Activated CD8-positive, alpha-beta memory T cell treated with anti-CD3 and anti-CD28 coated beads, Interleukin-2, amount 50 U/mL, for 24 hours (primary cell): ENCODE measurements at regions not wholly inside any gene's neighbourhood (a gene's known extent, or its start where the extent isn't known, plus 50 kb on each side); places are given as distances from the start of the nearest gene placed in this dataset.
A peak's percentile ranks its signal among the peaks of the same experiment; 100 is the strongest.

Source experiments
- DNase-seq: peaks from one replicate; pipeline ENCODE4 v3.0.0-alpha.2; 2020; ENCODE audit errors: extremely low read depth

DNA sequence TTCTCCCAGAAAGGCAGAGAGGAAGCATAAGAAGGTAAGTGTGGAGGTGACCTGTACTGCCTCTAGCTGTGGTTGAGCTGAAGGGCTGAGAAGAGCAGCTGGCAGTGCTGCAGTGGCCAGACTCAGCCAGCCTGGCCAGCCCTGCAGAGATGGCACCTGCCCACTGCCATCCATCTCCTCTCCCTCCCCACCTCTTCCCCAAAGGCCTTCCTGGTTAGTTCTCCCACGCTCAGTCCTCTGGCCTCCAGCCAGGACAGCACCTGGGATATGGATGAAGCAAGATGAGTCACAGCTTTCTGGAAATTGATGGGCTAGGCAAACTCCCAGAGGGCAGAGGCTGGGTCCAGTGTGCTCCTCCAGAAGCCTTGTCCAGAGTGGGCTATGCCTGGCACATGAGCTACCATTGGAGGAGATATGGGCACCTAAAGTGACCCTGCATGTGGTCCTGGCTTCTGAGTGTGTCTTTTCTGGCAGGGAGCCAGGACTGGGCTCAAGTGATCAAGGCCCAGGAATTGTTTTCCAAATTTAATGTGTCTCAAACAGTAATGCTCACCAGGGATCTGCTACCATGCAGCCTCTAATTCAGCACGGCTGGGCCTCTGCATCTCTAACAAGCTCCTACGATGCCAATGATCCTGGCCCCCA, 81.0 kb upstream of the CACUL1 start:
- no peak for DNase-seq

DNA sequence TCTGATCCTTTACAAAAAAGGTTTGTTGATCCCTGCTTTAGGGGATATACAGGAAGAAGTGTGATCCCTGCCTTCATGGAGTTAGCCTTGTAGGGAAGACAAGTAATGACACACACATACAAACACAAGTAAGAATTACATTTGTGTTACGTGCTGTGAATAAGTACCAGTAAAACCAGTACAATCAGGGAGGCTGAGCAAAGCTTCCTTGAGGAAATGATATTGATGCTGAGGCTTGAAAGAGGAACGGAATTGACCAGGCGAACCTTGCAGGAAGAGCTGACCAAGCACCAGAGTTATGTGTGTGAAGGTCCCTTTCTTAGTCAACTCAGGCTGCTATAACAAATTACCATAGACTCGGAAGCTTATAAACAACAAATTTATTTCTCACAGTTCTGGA, 83.6 kb upstream of the CACUL1 start:
- no peak for DNase-seq

DNA sequence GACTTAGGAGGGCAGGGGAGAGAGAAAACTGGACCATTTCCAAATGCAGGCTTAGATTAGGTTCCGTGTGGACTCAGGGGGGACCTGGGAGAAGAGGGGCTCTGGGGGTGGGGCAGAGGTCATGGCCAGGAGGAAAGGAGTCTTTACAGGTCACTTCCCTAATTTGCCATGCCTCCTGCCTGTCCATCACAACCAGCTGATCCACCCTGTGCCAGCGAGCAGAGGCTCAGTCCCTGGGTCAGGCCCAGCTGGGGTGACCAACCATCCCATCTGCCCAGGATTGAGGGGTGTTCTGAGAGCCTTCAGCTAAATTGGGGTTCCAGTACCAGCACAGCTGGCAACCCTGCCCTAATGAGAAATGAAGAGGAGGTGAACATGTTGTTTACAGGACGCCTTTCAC, 84.6 kb upstream of the CACUL1 start:
- DNase-seq, result no peak

DNA sequence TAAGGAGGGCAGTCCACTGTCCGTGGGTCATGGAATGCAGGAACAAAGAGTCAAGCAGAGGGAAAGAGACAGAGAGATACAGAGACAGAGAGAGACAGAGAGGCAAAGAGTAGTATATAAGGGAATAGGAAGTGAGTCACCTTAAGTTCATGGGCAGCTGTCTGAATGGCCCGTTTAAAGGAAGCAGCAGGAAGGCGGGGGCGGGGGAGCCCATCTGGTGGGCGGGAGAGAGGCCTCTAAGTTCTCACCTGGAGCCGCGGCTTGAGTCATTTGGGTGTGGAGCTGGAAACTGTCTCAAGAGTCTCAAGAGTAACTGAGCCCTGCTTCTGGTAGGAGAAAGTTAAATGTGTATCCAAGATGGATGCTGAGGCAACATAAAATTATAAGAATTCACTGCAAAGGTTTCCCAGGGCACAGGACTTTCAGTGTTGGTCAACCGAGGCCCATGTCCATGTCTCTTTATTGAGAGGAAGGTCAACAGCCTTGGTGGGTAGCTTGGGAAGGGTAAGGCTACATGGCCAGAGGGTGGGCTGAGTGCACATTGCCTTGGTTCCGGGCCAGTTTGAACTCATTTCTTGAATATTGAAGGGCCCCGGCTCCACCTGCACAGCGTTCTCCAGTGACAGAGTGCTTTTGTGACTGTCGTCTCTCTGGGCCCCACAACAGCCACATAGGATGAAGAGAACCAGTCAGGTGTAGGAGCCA, 85.5 kb upstream of the CACUL1 start:
- no peak for DNase-seq

- no peak for DNase-seq
Observed at GRCh38 chr10:118840776-118841468, 86.2 kb upstream of the CACUL1 start.

GRCh38 chr10:118841881-118842605, 87.3 kb upstream of the CACUL1 start:
- no peak for DNase-seq

GRCh38 chr10:118842843-118843624, 88.3 kb upstream of the CACUL1 start:
- DNase-seq, result no peak

DNA sequence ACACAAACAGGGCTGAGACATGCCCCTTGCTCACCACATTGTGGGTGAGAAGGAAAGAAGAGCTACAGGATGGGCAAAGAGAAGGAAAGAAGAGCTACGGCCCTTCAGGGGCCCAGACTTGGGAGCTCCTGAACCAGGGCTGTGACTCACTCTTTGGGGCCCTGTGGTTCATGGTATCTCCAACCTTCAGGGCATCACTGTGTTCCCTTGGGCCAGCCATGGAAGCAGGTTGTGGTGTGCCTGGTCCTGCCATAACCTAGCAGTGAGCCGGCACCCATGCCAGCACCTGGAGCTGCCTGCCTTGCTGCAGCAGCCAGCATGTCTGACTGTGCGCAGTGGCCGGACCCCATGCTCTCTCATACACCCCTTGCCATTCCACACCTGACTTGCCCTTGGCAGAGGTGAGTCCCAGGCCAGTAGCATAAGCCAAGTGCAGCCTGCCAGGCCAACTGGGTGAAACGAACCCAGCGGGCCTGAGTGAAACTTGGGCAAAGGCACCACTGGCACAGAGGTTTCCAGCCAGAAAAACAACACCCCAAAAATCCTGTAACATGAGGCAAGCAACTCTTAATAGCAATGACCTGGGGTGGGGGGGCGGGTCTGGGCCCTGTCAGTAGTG, 89.0 kb upstream of the CACUL1 start:
- DNase-seq, result no peak

DNA sequence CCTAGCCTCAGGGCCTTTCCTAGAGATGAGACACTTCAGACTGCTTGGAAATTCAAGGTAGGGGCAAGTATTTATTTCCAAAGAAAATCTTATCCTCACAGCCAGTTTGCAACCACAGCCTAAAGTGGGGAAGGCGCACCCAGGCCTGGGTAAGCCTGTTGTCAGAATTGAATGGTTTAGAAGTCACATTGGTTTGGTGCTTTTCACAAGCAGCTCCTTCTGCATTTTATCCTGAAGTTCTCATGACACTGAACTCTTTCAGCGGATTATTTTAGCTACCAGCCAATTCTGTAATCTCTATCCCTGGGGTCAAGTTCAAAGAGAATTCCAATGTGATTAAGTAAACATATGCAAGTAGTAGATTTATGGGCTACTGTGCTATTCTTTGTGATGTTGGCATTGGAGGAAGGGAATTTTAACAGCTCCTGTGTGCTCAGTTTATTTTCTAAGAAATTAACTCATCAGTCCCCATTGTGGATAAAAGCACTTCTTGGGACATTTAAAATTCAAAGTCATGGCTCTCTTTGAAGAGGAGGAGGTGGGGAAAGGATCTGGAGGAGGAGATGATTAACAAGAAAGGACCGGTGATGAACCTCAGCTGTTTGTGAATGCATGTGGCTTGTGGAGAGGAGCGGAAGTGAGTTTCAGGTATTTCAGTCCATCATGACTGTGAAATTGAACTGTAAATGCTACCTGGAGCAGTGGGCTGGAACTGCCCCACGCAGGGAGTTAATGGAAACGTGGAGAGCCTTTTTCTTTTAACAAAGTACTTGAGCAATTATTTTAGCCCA, 90.2 kb upstream of the CACUL1 start:
- no peak for DNase-seq

DNA sequence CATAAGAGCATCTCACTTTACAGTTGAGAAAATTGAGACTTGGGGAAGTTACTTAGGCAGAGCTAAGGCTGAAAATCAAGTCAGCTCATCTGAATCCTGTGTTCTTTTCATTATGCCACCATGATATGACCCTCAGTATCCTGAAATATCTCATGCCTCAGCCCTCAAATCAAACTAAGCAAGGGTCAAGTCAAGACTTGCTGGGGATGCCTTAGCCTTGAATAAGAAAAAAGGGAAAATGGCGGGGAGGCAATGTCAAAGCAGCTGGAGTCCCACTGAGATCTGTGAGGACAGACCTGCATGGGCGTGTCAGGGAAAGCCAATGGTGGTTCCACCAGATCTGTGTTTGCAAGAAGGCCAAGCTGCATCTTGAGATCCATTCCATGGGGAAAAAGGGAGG, 91.0 kb upstream of the CACUL1 start:
- DNase-seq, result no peak

GRCh38 chr10:118850418-118851061, 95.8 kb upstream of the CACUL1 start:
- peak; percentile 28 for DNase-seq

DNA sequence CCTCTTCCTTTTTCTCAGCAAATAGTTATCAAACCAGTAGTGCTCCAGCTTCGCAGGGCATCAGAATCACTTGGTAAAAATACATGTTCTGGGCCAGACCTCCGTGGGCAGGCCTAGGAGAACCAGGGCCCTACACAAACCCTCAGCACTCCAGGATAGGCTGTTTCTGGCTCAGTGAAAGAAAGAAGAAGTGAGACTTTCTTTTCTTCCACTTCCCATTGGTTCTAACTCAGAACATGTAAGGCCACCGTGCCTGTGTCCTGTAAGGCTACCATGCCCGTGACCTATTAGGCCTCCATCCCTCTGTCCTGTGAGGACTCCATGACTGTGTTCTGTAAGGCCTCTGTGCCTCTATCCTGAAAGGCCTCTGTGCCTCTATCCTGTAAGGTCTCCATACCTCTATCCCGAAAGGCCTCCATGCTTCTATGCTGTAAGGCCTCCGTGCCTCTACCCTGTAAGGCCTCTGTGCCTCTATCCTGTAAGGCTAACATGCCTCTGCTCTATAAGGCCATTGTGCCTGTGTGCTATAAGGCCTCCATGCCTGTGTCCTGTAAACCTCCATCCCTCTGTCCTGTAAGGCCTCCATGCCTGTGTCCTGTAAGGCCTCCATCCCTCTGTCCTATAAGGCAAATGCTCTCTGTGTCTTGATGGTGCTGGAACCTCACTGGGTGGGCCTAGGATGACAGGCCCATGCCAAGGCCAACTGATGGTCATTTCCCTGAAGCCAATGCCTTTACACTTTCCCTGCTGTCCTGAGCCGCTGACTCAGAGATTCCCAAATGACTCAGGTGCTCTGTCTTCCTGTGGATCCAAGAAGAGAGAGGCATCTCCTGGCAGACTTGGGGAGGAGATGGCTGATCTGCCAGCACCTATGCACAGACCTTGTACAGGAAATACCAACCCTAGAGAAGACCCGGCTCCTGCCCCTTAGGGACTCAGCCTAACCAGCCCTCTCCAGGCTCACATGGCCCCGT, 96.6 kb upstream of the CACUL1 start:
- no peak for DNase-seq

- DNase-seq, result no peak
Observed at GRCh38 chr10:118853916-118854315, 99.1 kb upstream of the CACUL1 start.

GRCh38 chr10:118856106-118856505, 101.3 kb upstream of the CACUL1 start:
- no peak for DNase-seq

DNA sequence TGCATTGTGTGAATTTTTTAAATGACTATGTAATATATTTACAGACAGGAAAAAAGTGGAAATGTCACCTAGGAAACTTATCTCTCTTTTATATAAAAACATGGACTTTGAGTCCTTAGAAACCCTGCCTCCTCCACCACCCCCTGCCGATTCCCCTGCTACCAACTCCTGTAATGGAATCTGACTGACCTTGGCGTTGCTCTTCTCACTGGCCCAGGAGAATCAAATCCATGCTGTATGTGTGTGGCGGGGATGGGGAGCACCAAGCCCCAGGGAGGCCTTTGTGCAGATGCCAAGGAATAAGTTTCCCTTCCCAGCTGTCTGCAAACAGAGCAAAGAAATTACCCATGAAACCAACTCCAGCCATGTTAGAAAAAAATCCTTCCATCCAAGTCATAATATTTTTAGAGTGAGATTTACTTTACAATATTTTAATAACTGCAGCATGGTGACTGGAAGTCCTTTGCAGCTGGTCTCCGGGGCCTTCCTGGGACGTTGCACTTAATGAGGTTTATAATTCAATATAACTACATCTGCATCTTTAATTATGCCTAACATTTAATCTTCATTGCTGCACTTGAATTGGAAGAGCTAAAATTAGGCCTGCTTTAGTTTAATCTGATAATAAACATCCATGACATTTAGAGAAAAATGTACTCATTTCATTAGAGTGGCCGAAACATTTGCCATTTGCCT, 111.4 kb upstream of the CACUL1 start:
- no peak for DNase-seq

- DNase-seq, result no peak
Observed at GRCh38 chr10:118867768-118868167, 113.0 kb upstream of the CACUL1 start.

DNA sequence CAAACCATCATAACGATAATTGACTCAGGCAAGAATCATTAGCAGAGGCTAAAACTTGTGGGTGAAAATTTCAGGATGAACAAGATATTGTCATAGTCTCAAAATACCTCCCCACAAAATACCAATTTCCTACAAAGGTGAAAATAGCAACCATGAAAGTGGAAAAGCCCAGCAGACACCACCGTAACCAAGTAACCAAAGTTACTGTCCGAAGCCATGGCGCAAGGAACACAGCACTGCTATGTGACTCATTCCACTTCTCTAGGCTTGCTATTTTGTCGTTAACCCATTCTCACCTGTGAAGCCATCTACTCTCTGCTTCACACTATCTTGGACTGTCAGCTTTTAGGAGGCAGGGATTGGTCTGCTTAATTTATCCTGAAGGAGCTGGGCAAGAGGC, 113.8 kb upstream of the CACUL1 start:
- no peak for DNase-seq
